Stimulated activated CD4-positive, alpha-beta T cell treated with anti-CD3 and anti-CD28 coated beads, Interleukin-4, amount 100 ng/mL, for 4 hours (primary cell): ENCODE measurements at regions not wholly inside any gene's neighbourhood (a gene's known extent, or its start where the extent isn't known, plus 50 kb on each side); places are given as distances from the start of the nearest gene placed in this dataset.

ENCODE experiments used
- DNase-seq, 2 experiments: peaks; one replicate each; pipeline ENCODE4 v3.0.0-alpha.2; 2020

DNA sequence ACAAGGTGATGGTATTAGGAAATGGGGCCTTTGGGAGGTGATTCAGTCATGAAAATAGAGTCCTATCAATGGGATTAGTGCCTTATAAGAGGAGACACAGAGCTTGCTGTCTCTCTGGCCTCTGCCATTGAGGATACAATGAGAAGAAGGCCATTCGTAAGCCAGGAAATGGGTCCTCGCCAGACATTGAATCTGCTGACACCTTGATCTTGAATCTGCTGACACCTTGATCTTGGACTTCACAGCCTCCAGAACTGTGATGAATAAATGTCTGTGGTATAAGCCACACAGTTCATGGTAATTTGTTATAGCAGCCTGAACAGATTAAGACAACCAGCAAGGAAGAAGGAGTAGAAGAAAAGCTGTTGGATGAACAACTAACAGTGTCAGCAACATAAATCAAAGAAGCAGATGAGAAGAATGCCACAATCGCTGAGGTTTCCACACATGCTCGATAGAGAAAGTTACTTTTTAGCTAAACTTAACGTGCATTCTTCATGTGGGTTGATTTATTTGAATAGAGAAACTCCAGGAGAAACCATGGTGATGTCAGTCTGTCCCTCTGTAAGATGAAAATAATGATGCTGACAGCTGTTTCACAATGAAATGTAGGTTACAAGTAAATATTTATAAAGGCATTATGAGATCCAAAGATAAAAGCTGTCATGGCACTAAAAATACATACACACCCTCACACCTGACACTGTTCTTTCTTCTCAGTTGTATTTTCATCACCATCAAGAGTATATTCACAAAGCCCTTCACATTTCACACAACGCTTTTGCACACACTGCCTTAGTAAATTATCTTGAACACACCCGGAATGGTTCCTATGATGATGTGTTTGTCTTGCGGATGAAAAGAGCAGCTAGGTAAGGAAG is 153.7 kb upstream of the NCK2 start:
- no peak for DNase-seq

DNA sequence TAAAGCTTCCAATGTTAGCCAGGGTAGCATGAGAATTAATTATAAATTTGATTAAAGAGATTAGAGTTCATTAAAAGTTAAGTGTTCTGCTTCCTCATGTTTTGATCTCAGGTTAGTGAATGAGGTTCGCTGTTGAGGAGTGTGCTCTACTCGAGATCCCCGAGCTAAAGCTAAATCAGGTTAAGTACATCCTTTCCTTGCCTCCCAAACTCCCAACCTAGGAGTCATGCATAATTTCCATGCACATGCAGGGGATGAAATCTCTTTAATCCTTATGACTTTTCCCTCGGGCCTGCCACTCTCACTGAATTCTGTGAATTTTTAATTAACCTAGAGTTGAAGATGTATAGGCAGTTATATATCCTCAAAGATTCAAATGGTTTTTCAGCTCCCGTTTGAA is 156.1 kb upstream of the NCK2 start:
- no peak for DNase-seq

DNA sequence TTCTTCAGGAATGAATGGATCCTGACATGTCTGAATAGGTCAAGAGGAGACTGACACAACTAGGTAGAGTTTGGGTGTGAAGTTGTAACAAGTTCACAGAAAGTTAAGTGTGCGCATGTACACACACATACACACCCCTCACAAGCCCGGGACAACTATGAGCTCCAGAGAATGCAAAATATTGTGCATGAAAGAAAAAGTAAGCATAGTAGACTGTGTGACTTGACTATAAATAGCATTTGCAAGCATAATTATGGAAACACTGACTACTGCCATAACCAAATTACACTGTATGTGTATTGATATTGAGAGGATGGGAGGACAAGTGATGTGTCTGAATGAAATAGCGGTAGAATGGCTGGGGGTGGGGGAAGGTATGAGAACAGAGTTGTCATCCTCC is 157.1 kb upstream of the NCK2 start:
- no peak for DNase-seq

- no peak for DNase-seq
Measured at GRCh38 chr2:105584435-105585010, 160.2 kb upstream of the NCK2 start.

DNA sequence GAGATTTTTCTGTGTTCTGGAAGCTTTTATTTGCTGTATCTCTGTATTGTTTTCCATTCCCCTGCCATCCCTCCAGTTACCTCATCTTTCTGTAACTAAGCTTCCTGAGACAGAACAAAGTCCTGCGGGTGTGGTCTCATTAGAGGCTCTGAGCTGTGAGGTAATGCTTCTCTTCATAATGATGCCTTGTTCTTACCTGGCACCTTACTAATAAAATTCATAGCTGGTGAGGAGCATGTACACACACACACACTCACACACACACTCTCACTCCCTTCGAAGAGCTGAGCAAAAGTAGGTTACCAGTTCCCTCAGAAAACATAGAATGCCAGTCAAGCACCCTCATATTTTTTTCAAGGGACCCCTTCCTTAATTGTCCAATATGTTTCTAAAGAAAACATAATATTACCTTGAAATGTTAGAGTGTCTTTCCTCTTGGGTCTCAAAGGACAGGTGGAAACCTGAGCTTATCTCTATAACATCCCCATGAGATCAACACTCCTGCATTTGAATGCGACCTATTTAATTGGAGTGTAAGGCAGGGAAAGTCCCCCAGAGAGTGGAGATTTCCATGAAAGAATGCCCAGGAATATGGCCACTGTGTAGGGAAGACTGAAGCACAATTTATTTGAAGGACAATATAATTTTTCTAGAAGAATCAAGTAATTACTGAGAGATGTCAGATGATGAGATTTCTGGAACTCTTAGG is 161.6 kb upstream of the NCK2 start:
- DNase-seq: no peak

GRCh38 chr2:105581555-105581944 is 163.2 kb upstream of the NCK2 start:
- no peak for DNase-seq

- DNase-seq: no peak
Measured at GRCh38 chr2:105580870-105581554, 163.7 kb upstream of the NCK2 start.

GRCh38 chr2:105580216-105580615 is 164.5 kb upstream of the NCK2 start:
- no peak for DNase-seq

DNA sequence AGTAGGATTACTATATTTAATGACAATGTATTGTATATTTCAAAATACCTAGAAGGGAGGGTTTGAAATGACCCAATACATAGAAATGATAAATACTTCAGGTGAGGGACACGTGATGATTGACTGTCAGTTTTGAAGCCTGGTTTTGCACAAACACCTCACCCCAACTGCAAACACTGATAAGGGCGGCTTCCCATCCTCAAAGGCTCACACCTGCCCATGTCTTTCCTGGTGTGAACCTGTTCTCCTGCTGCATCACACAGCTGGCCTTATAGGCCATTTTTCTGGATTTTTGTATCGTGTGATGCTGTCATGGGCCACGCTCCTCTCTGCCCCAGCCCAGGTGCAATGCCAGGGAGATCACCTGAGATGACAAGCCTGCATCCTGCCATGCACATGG is 166.5 kb upstream of the NCK2 start:
- DNase-seq: no peak

DNA sequence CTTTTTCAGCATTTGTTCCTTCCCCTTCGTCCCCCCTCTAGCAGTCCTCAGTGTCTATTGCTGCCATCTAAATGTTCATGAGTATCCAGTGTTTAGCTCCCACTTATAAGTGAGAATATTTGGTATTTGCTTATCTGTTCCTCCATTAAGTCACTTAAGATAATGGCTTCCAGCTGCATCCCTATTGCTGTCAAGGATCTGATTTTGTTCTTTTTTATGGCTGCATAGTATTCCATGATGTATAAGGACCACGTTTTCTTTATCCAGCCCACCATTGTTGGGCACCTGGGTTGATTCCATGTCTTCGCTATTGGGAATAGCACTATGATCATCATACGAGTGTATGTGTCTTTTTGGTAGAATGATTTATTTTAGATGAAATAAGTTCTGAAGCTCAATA is 166.9 kb upstream of the NCK2 start:
- no peak for DNase-seq

DNA sequence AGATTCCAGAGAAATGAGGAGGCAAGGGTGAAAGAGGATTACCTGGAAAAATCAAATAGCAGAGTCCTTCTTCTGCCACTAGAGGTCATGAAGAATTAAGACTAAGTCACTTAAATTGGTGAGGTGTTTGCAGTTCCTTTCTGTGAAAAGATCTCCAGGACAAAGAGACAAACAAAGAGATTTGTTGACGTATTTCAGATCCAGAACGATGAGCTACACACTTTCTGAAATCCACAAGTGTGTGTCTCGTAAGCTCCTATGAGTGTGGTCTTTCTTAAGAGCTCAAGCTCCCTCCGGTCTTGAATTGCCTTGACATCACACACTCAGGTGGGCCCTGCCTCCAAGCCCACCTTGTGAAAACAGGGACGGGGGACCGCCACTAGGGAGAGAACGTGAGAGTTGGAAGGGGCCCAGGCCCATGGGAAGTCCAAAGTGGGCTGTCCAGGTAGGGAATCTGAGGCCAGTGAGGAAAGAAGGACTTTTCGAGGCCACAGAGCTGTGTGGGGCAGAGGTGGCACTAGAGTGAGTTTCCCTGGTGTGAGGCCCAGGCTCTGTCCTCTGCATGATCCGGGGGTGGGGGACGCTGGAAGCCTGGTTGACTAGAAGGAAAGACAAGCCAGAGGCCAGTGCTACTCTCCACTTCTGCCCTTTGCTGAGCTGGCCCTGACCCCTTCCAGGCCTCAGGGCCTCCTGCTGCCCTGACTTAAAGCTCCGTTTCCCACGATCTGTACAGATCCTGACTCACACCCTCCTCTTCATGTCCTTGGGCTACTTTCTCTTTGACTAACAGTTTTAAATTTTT is 168.1 kb upstream of the NCK2 start:
- no peak for DNase-seq

DNA sequence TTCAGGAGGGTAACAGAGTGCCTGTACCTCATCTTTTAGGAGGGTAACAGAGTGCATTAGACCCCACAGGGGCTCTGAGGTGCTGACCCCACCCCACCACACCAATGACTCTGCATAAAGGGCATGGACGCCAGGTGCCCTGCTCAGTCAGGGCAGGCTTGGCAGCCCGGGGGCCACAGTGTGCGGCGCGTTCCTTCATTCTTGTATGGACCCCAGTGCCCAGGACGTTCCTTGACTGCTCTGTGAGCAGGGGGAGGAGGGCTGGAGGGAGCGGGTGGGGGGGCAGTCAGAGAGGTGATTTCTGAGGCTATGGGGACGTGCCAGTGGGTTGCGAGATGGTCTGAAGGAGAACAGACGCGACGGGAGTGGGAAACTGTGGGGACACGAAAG is 168.7 kb upstream of the NCK2 start:
- no peak for DNase-seq

GRCh38 chr2:105575499-105576025 is 169.2 kb upstream of the NCK2 start:
- no peak for DNase-seq

- no peak for DNase-seq
Measured at GRCh38 chr2:105574796-105575344, 169.8 kb upstream of the NCK2 start.

- DNase-seq: no peak
Measured at GRCh38 chr2:105573910-105574655, 170.6 kb upstream of the NCK2 start.

- DNase-seq: no peak
Measured at GRCh38 chr2:105573490-105573889, 171.2 kb upstream of the NCK2 start.

GRCh38 chr2:105571445-105571987 is 172.7 kb upstream of the FHL2 start:
- no peak for DNase-seq

DNA sequence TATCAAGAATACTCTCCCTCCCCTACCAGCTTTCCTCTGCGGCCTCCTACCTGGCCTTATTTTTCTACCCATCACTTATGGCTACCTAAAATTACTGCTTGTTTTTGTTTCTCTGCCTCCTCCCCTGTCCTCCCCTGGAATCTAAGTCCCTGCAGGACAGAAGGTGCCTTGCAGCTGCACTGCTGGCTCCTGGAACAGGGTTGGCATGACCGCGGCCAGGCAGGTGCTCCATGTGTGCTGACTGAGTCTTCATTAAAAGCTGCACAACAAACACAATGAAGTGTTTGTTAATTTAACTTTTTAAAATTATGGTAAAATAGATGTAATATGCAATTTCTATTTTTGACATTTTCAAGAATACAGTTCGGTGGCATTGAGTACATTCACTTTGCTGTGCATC is 171.9 kb upstream of the FHL2 start:
- DNase-seq: no peak

DNA sequence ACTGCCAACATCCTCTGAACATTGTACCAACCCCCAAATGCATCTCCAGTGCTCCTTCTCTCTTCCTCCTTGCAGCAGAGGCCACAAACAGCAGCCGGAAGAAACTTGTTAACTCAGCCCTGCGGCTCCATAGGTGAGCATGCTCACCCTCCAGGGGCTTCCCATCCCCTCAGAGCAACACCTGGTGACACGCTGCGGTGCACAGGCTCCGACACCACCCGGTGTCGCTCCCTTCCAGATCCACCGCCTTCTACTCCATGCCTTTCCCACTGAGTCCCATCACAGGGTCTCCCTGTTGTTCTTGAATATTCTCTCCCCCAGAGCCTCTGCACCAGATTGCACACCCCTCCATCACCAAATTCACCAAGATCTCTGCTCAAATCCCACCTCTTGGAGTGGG is 171.5 kb upstream of the FHL2 start:
- no peak for DNase-seq

- no peak for DNase-seq
Measured at GRCh38 chr2:105569606-105570005, 170.8 kb upstream of the FHL2 start.

DNA sequence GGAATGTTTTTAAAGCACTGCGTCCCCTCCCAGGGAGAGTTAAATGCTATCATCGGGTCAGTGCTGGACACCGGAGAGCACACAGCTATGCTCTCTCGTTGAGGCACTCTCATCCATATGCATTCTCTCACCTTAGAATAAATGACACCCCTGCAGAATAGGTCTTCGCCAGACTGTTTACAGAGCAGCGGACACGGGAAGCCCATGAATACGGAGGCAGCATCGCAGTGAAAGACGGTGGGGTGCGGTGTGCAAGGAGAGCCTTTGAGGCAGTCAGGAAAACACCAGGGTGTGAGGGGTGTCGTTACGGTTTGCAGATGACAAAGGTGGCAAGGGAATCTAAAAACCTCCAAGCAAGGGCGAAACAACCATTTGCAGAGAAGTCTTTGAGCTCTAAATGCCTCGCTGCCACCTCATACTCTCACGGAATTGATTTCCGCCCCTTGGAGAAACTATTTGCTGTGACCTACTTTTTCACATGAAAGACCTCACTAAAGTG is 169.2 kb upstream of the FHL2 start:
- DNase-seq: no peak
